ENCODE measurements at regions not wholly inside any gene's neighbourhood (a gene's known extent, or its start where the extent isn't known, plus 50 kb on each side); places are given as distances from the start of the nearest gene placed in this dataset.

DNA sequence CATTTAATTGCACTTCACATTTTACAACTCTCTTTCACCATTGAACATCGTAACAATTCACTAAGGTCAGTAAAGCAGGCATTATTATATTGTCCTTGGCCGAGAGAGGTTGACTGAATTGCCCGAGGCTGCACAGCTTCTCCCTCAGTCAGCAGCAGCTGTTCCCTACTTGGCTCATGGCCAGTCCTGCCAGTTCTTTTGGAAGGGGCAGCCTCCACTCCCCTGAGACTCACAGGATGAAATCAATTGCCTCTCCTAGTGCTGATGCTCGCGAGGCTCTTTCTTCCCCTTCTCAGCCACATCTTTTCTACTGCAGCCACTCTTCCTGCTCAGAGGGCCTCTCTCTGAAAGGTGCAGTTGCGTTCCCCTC, 79.9 kb upstream of the KCNA1 start:
- no peaks in the 10 kb centered on the region for H3K36me3 ChIP-seq (replicated peaks in 1 of 2; ENCODE audit: control extremely low read depth in 1 of 2, control insufficient read depth in 1 of 2, extremely low read depth in 1 of 2, insufficient read depth in 2 of 2, low read length in 1 of 2)
- DNase-seq = no peak
- TF ChIP-seq, protein P1, sequence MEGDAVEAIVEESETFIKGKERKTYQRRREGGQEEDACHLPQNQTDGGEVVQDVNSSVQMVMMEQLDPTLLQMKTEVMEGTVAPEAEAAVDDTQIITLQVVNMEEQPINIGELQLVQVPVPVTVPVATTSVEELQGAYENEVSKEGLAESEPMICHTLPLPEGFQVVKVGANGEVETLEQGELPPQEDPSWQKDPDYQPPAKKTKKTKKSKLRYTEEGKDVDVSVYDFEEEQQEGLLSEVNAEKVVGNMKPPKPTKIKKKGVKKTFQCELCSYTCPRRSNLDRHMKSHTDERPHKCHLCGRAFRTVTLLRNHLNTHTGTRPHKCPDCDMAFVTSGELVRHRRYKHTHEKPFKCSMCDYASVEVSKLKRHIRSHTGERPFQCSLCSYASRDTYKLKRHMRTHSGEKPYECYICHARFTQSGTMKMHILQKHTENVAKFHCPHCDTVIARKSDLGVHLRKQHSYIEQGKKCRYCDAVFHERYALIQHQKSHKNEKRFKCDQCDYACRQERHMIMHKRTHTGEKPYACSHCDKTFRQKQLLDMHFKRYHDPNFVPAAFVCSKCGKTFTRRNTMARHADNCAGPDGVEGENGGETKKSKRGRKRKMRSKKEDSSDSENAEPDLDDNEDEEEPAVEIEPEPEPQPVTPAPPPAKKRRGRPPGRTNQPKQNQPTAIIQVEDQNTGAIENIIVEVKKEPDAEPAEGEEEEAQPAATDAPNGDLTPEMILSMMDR (IDR thresholded peaks at IDR 0.05) = no peak
- no peak for TF ChIP-seq EZH2 (IDR thresholded peaks at IDR 0.05; ENCODE audit: borderline replicate concordance, insufficient read depth, low read depth, low read length, poor library complexity, severe bottlenecking)
- H3K27ac Mint-ChIP-seq = peak overlapping the region; percentile 93
- peak overlapping the region; percentile 76 to 87 for H3K27ac ChIP-seq (ENCODE audit: low read length in 2 of 2)
- no peaks in the 10 kb centered on the region for H3K27me3 ChIP-seq (replicated peaks in 1 of 4; ENCODE audit: control extremely low read depth in 1 of 4, control insufficient read depth in 3 of 4, insufficient read depth in 4 of 4, low read length in 3 of 4)
- H2AFZ ChIP-seq (ENCODE audit: insufficient read depth, low read depth, low read length, poor library complexity, severe bottlenecking) = peak overlapping the region; percentile 52
- H3K9me3 Mint-ChIP-seq (ENCODE audit: insufficient read depth) = no peaks in the 10 kb centered on the region
- H3K4me1 Mint-ChIP-seq = peaks cover 80% of the 10 kb centered on the region
- ChIA-PET CTCF (interaction anchor here (0.9 to 4.0 kb wide), 3 partner anchors 8 to 27 kb away, joined by 3 to 30 read pairs (median 15); no protein-coding TSS in a partner anchor), POLR2A (interaction anchor here (0.5 to 1.5 kb wide), 2 partner anchors 20 to 390 kb away, joined by 3 read pairs; no protein-coding TSS in a partner anchor)
- peak overlapping the region; percentile 55 for H3K9ac ChIP-seq (ENCODE audit: low read length)
- peak overlapping the region; percentile 17 to 57 (median 32) for H3K4me3 ChIP-seq (ENCODE audit: control extremely low read depth in 1 of 5, extremely low read depth in 1 of 5, insufficient read depth in 1 of 5, low read depth in 2 of 5, low read length in 4 of 5)
- peaks cover 0 to 14% (median 5%) of the 10 kb centered on the region in 3 donors for H3K9me3 ChIP-seq (ENCODE audit: control extremely low read depth in 1 of 3, control insufficient read depth in 2 of 3, insufficient read depth in 1 of 3, low read length in 2 of 3)
- H3K79me2 ChIP-seq (ENCODE audit: control insufficient read depth, insufficient read depth, low read length) = peaks cover 9% of the 10 kb centered on the region
- H3K4me2 ChIP-seq (replicated peaks; ENCODE audit: low read depth, low read length, poor library complexity, severe bottlenecking) = peak overlapping the region; percentile 86
- H3K4me3 Mint-ChIP-seq = peak overlapping the region; percentile 82
- ATAC-seq (ENCODE audit: low read depth) = peak; percentile 19
- 3% methylated on average over 6 of the region's 6 CpGs for WGBS (ENCODE audit: insufficient coverage)
- no peaks in the 10 kb centered on the region for H4K20me1 ChIP-seq (ENCODE audit: control insufficient read depth, insufficient read depth, low read length, poor library complexity, severe bottlenecking)
- intact Hi-C loops (cut with micrococcal nuclease) = loop anchor here (1.0 to 10.0 kb wide), 4 partner anchors 28 to 956 kb away; partner anchors contain the start of genes AKAP3, DYRK4, NDUFA9 and PARP11
- no peaks in the 10 kb centered on the region for H3K27me3 Mint-ChIP-seq
- H3K4me1 ChIP-seq (ENCODE audit: control insufficient read depth in 2 of 2, insufficient read depth in 2 of 2, low read length in 2 of 2) = peaks cover 80% of the 10 kb centered on the region in 2 donors

DNA sequence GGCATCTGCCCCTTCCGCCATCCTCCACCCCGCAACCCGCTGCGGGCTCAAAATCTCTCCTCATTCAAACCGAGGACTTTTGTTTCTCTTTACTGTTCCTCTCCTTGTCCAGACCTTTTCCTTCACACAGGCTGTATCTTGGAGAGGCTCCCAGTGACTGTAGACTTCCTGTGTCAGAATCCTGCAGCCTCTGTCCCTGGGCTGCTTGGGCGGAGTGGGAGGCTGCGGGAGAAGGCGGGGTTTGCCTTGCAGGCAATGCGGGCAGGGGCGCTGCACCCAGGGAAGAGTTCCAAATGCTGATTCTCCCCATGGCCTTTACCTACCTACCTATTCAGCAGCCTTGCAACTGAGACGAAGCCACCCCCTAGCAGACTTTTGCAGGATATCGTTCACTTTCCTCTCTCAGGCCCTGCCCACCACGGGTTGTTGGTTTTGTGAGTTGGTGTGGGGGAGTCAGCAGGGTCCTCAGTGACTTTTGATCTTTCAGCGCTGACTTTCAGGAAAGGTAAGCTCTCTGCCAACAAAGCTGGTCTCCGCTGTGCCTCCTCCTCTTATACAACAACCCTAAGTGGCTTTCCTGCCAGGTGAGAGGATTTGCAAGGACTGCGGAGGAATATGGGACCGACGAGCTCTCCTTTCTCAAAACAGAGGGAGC, 79.0 kb upstream of the KCNA1 start:
- H3K4me1 Mint-ChIP-seq = peaks cover 71% of the 10 kb centered on the region
- Histone ChIP-seq H3K4me3 (ENCODE audit: control extremely low read depth in 1 of 5, extremely low read depth in 1 of 5, insufficient read depth in 1 of 5, low read depth in 2 of 5, low read length in 4 of 5) (peak overlapping the region in 1 of 5 experiments; percentile 57), H3K27ac (ENCODE audit: low read length in 2 of 2) (peak overlapping the region; percentile 76 to 87), H3K4me2 (replicated peaks; ENCODE audit: low read depth, low read length, poor library complexity, severe bottlenecking) (peak overlapping the region; percentile 86), H3K36me3 (replicated peaks in 1 of 2; ENCODE audit: control extremely low read depth in 1 of 2, control insufficient read depth in 1 of 2, extremely low read depth in 1 of 2, insufficient read depth in 2 of 2, low read length in 1 of 2) (no peaks in the 10 kb centered on the region), H3K9ac (ENCODE audit: low read length) (peak overlapping the region; percentile 55), H3K27me3 (replicated peaks in 1 of 4; ENCODE audit: control extremely low read depth in 1 of 4, control insufficient read depth in 3 of 4, insufficient read depth in 4 of 4, low read length in 3 of 4) (no peaks in the 10 kb centered on the region), H4K20me1 (ENCODE audit: control insufficient read depth, insufficient read depth, low read length, poor library complexity, severe bottlenecking) (no peaks in the 10 kb centered on the region), H2AFZ (ENCODE audit: insufficient read depth, low read depth, low read length, poor library complexity, severe bottlenecking) (peak overlapping the region; percentile 52), H3K4me1 (ENCODE audit: control insufficient read depth in 2 of 2, insufficient read depth in 2 of 2, low read length in 2 of 2) (peaks cover 71% of the 10 kb centered on the region in 2 donors), H3K9me3 (ENCODE audit: control extremely low read depth in 1 of 3, control insufficient read depth in 2 of 3, insufficient read depth in 1 of 3, low read length in 2 of 3) (peaks cover 0 to 14% (median 5%) of the 10 kb centered on the region in 3 donors), H3K79me2 (ENCODE audit: control insufficient read depth, insufficient read depth, low read length) (peaks cover 9% of the 10 kb centered on the region)
- H3K4me3 Mint-ChIP-seq = peak overlapping the region; percentile 82
- ChIA-PET CTCF (interaction anchor here (1.5 to 4.0 kb wide), 3 partner anchors 20 to 26 kb away, joined by 4 to 30 read pairs (median 6); no protein-coding TSS in a partner anchor), POLR2A (no interaction called here)
- H3K27ac Mint-ChIP-seq = peak overlapping the region; percentile 55
- 96% methylated on average over 9 of the region's 18 CpGs for WGBS (ENCODE audit: insufficient coverage)
- no peaks in the 10 kb centered on the region for H3K27me3 Mint-ChIP-seq
- intact Hi-C loops (cut with micrococcal nuclease) = no loop called here
- no peaks in the 10 kb centered on the region for H3K9me3 Mint-ChIP-seq (ENCODE audit: insufficient read depth)
- DNase-seq = no peak
- ATAC-seq (ENCODE audit: low read depth) = no peak
- no peak for TF ChIP-seq EZH2 (IDR thresholded peaks at IDR 0.05; ENCODE audit: borderline replicate concordance, insufficient read depth, low read depth, low read length, poor library complexity, severe bottlenecking)
- TF ChIP-seq, protein P1 (IDR thresholded peaks at IDR 0.05) = no peak

Data from B cell (primary cell).